Activated CD4-positive, alpha-beta T cell treated with anti-CD3 and anti-CD28 coated beads, Interleukin-2, Interleukin-4, amounts not matched to agents 100 ng/mL and 50 ng/mL, durations not matched to agents 16 hours and 8 hours (primary cell): ENCODE measurements at regions not wholly inside any gene's neighbourhood (a gene's known extent, or its start where the extent isn't known, plus 50 kb on each side); places are given as distances from the start of the nearest gene placed in this dataset.
"Not testable (repeated sequence)": the region's sequence is repeated elsewhere in the genome, so short reads cannot be mapped to it uniquely, and the experiment has no call there.

Source experiments
- DNase-seq: peaks from one replicate; pipeline ENCODE4 v3.0.0-alpha.2; 2020; ENCODE audit warnings: low spot score

GRCh38 chr19:30276883-30277280 is 95.3 kb upstream of the ZNF536 start:
- no peak for DNase-seq

- no peak for DNase-seq
Observed at GRCh38 chr19:30277941-30278881, 94.0 kb upstream of the ZNF536 start.

GRCh38 chr19:30278882-30279254 is 93.3 kb upstream of the ZNF536 start:
- DNase-seq = no peak

- no peak for DNase-seq
Observed at GRCh38 chr19:30280018-30280417, 92.2 kb upstream of the ZNF536 start.

- DNase-seq = no peak
Observed at GRCh38 chr19:30281906-30282305, 90.3 kb upstream of the ZNF536 start.

- no peak for DNase-seq
Observed at GRCh38 chr19:30283556-30283955, 88.6 kb upstream of the ZNF536 start.

- no peak for DNase-seq
Observed at GRCh38 chr19:30284209-30284608, 88.0 kb upstream of the ZNF536 start.

- DNase-seq = no peak
Observed at GRCh38 chr19:30284885-30285284, 87.3 kb upstream of the ZNF536 start.

GRCh38 chr19:30286378-30286777 is 85.8 kb upstream of the ZNF536 start:
- no peak for DNase-seq

- DNase-seq = no peak
Observed at GRCh38 chr19:30287259-30287658, 84.9 kb upstream of the ZNF536 start.

- no peak for DNase-seq
Observed at GRCh38 chr19:30287973-30288372, 84.2 kb upstream of the ZNF536 start.

GRCh38 chr19:30288911-30289310 is 83.3 kb upstream of the ZNF536 start:
- no peak for DNase-seq

GRCh38 chr19:30289336-30289735 is 82.8 kb upstream of the ZNF536 start:
- no peak for DNase-seq

GRCh38 chr19:30290805-30291204 is 81.4 kb upstream of the ZNF536 start:
- not testable (repeated sequence) for DNase-seq

- no peak for DNase-seq
Observed at GRCh38 chr19:30293051-30293785, 79.0 kb upstream of the ZNF536 start.

- DNase-seq = no peak
Observed at GRCh38 chr19:30297969-30298368, 74.2 kb upstream of the ZNF536 start.

GRCh38 chr19:30303131-30303654 is 69.0 kb upstream of the ZNF536 start:
- DNase-seq = no peak

GRCh38 chr19:30304540-30304939 is 67.6 kb upstream of the ZNF536 start:
- no peak for DNase-seq

GRCh38 chr19:30305346-30306060 is 66.7 kb upstream of the ZNF536 start:
- DNase-seq = no peak

GRCh38 chr19:30307191-30307974 is 64.8 kb upstream of the ZNF536 start:
- DNase-seq = no peak

GRCh38 chr19:30309176-30309575 is 63.0 kb upstream of the ZNF536 start:
- DNase-seq = no peak
